Transverse colon (tissue), 3 donors: ENCODE measurements at regions not wholly inside any gene's neighbourhood (a gene's known extent, or its start where the extent isn't known, plus 50 kb on each side); places are given as distances from the start of the nearest gene placed in this dataset.

ENCODE experiments used
- EP300 ChIP-seq: sonication (generic); formaldehyde crosslinking; IDR thresholded peaks from one replicate; pipeline ENCODE4 v1.6.1; 2017; ENCODE audit warnings: antibody characterized with exemption, low read depth
- POLR2A ChIP-seq: fragments of 450-650 bp; IDR thresholded peaks from one replicate; pipeline ENCODE4 v1.6.1; 2016; ENCODE audit warnings: antibody characterized with exemption, mild to moderate bottlenecking, moderate library complexity
- TF ChIP-seq, protein P1 (sequence below), 5 experiments: fragments of 200-600 bp in 3 of 5; fragments of 450-650 bp in 2 of 5; sonication (generic) in 3 of 5; IDR thresholded peaks; 1 replicate in 2 of 5; 2 replicates in 3 of 5; pipeline ENCODE4 v1.5.1; 2016 to 2017; ENCODE audit warnings: antibody characterized with exemption in 5 of 5, inconsistent platforms in 3 of 5, mild to moderate bottlenecking in 2 of 5, moderate library complexity in 1 of 5

GRCh38 chr4:129336457-129337227 lies 240.7 kb downstream of the C4orf33 start:
- TF ChIP-seq, protein P1, sequence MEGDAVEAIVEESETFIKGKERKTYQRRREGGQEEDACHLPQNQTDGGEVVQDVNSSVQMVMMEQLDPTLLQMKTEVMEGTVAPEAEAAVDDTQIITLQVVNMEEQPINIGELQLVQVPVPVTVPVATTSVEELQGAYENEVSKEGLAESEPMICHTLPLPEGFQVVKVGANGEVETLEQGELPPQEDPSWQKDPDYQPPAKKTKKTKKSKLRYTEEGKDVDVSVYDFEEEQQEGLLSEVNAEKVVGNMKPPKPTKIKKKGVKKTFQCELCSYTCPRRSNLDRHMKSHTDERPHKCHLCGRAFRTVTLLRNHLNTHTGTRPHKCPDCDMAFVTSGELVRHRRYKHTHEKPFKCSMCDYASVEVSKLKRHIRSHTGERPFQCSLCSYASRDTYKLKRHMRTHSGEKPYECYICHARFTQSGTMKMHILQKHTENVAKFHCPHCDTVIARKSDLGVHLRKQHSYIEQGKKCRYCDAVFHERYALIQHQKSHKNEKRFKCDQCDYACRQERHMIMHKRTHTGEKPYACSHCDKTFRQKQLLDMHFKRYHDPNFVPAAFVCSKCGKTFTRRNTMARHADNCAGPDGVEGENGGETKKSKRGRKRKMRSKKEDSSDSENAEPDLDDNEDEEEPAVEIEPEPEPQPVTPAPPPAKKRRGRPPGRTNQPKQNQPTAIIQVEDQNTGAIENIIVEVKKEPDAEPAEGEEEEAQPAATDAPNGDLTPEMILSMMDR (IDR thresholded peaks at IDR 0.05), result no peak
- TF ChIP-seq EP300, result no peak
- TF ChIP-seq POLR2A, result no peak
